HG02763 (cell line): ENCODE measurements at regions not wholly inside any gene's neighbourhood (a gene's known extent, or its start where the extent isn't known, plus 50 kb on each side); places are given as distances from the start of the nearest gene placed in this dataset.
"Not testable (repeated sequence)": the region's sequence is repeated elsewhere in the genome, so short reads cannot be mapped to it uniquely, and the experiment has no call there.

ENCODE experiments used
- ATAC-seq: cut with Tn5 transposase; IDR thresholded peaks from one replicate; pipeline ENCODE4 v1.9.1; 2021; ENCODE audit warnings: mild to moderate bottlenecking, moderate library complexity; ENCODE audit not compliant: unreplicated experiment

DNA sequence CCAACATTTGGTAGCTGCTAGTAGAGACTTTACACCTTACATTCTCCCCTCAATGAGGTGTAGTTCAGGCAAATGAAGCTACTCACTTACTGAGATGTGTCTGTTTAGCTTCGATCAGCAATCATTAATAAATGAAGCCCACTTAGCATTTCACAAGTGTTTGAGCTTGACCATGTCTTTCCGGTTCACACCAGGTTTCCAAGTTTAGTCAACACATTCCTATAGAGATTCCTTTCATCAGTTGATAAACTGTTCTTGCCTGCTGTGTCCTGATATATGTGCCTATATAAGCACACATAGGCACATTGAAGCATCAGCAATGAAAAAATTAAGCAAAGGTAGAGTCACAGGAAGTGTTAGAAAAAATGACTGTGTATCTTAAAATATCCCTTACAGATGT, 150.0 kb downstream of the BTBD3 start:
- ATAC-seq: no peak

DNA sequence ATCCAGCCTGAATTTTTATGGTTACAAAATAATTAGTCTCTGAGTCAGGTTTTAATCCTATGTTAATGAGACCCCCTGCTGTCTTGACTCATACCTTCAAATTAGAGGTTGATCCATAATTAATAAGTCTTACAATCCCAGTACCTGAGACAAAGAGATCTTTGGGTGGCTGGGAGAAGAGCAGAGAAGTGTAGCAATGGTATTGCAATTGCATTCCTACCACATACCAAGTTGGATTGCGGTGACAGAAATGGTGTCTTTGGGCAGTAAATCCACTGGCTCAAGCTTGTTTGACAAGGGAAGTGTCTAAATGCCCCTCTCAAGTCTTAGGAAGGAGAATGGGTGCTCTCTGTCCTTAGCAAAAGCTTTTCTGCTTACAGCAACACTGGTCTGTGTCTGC, 150.4 kb downstream of the BTBD3 start:
- ATAC-seq: no peak

DNA sequence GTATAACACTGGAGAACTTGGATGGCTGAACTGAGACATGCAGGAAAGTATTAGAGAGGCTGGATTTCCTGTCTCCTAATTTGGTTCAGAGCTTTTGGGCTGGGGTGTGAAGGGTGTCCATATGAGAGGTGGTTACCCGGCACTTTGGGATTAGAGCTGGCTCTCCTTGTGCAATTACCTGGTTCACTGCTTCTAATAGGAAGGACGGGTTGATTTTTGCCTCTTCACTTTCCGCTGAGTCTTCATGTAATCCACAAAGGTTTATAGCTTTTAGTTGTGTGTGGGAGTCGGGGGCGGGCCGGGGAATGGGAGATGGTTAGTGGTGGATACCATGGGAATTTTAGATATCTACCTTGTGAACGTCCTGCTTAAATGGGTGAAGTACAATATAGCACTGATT, 151.5 kb downstream of the BTBD3 start:
- no peak for ATAC-seq

- ATAC-seq: no peak
These were observed 154.7 kb downstream of the BTBD3 start for GRCh38 chr20:12072221-12072953.

DNA sequence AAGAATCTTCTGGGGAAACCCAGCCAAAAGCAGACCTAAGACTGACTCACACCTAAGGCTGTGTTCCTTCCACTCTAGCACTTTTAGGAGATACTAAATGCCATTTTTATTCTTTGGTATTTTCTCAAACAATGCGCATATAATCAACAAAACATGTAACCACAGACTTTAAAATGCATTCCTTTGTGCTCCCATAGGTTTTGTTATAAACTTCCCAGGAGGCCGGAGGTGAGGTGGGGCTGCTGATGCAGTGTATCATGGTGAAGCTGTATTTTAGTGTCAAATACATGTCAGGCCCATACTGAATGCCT, 155.2 kb downstream of the BTBD3 start:
- ATAC-seq: no peak

DNA sequence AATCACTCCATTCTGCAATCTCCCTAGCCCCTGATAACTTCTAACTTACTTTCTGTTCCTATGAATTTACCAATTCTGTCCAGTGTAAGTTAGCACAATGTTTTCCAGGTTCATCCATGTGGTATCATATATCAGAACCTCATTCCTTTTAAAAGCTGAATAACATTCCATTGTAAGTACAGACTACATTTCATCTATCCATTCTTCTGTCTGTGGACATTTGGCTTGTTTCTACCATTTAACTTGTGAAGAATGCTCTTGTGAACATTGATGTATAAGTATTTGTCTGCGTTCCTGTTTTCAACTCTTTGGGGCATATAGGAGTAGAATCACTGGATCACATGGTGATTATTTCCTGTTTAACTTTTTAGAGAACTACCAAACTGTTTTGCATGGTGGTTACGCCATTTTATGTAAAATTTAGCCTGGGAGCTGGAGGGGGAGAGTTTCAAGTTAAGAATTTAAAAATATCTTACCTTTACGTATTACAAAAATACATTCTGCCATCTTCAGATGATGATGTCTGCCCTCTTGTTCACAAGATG, 156.5 kb downstream of the BTBD3 start:
- no peak for ATAC-seq

DNA sequence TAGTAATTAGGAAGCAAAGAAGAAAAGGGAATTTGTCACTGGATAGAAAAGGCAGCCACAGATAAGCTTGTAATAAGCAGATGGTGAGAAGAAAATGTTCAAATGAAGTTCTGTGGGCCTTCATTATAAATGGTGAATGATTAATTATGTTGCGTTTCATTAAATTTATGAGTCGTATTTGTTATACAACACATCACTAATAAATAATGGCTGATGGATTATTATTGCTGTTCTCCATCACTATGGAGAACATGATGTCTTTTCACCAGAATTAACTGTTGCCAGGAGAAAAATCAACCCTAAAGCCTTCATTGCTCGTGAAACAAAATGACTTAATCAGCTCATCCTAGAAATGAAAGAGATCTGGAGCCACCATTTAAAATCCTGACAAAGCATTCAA, 158.5 kb downstream of the BTBD3 start:
- ATAC-seq: no peak

GRCh38 chr20:12077875-12078274, 160.2 kb downstream of the BTBD3 start:
- no peak for ATAC-seq

DNA sequence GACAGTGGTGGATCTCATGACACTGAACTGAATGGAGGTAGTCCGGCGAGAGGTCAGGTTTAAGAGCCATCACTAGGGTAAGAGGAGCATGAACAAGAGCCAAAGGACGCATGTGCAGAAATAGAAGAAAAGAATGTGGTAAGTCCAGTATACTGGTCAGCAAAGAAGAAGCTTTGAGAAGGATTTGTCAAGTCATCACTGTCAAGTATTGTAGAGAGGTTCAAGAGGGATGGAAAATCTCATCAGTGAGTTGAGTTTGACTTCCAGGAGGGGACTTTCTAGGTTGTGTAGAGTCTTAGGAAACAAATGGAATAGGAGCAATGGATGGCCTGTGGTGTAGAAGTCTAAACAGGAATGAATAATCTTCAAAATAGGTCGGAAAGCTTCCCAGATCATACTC, 161.8 kb downstream of the BTBD3 start:
- no peak for ATAC-seq

DNA sequence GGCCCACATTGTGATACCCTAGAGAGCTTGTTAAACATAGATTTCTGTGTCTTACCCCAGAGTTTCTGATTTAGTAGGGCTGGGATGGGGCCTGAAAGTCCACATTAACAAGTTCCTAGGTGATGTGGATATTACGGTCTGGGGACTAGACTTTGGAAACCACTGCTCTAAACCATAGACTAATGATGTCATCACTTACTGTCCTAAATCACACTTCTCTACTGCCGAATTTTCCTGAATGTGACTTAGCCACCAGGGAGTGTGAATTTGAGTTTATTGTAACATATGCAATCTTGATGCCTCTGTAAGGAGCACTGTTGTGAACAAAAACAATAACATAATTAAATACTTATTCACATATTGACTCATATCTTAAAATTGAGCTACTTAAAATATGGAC, 165.6 kb downstream of the BTBD3 start:
- ATAC-seq: no peak

DNA sequence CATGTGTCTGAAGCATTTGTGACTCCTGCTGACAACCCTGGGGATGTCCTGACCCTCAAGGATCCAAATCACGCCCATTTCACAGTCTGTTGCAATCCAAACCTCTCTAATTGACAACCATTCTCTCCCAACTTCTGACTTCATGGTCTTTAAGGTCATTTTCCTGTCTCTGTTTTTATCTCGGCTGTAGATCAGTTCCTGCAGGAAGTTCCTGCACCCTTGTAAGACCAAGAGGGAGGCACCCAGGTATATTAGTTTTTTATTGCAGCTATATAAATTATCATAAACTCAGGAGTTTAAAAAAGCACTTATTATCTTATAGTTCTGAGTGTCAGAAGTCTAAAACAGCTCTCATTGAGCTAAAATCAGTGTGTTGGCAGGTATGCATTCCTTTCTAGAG, 166.8 kb downstream of the BTBD3 start:
- no peak for ATAC-seq

- no peak for ATAC-seq
These were observed 168.7 kb downstream of the BTBD3 start for GRCh38 chr20:12086359-12086758.

GRCh38 chr20:12090920-12091319, 173.2 kb downstream of the BTBD3 start:
- ATAC-seq: no peak

DNA sequence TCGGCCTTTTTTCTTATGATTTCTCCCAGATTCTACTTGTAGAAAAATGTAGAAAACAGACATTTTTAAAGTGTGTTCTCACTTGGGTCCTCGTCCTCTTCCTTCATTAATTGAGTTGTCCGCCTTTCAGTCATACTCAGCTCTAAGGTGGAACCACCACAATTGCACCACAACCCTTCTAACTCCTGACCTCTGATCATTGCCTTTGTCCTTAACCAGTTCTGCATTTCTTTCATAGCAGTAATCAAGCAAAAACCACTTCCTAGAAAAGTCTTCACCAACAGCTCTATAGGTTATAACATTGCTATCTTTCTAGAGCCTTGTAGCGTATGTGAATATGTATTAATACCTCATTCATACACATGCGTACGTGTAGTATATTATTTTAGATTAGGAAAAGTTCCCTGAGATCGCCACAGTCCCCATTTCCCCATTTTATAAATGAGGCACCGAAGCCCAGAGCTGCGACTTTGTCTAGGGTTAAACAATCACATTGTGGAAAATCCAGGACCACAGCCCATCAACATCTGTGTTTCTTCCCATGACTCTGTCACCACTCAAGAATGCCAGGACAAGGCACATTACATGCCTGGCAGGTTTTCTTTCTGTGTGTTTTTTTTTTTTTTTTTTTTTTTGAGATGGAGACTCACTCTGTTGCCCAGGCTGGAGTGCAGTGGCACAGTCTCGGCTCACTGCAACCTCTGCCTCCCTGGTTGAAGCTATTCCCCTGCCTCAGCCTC, 175.5 kb downstream of the BTBD3 start:
- no peak for ATAC-seq

GRCh38 chr20:12093797-12094190, 176.1 kb downstream of the BTBD3 start:
- not testable (repeated sequence) for ATAC-seq

- no peak for ATAC-seq
These were observed 177.7 kb downstream of the BTBD3 start for GRCh38 chr20:12095180-12095920.

GRCh38 chr20:12098421-12098820, 180.7 kb downstream of the BTBD3 start:
- no peak for ATAC-seq

DNA sequence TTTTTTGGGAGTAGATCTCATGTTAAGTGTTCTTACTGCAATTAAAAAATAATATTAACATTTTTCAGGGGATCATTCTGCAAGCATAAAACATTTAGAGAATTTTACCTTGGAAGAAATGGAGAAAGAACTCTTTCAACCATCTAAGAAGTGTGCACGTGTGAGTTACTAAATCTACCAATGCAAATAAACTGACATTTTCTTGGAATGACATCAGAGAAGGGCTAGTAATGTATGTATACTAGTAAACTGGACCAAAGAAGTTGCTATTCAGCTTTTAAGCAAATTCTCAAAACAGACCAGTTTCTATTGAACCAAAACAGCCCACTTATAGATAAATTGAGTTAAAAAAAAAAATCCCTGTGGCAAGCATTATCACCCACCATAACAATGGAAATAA, 191.2 kb downstream of the BTBD3 start:
- no peak for ATAC-seq

GRCh38 chr20:12110274-12110673, 192.6 kb downstream of the BTBD3 start:
- no peak for ATAC-seq

- no peak for ATAC-seq
These were observed 193.0 kb downstream of the BTBD3 start for GRCh38 chr20:12110711-12111110.

GRCh38 chr20:12111431-12112088, 193.9 kb downstream of the BTBD3 start:
- no peak for ATAC-seq
